Keratinocyte (primary cell): ENCODE measurements at regions not wholly inside any gene's neighbourhood (a gene's known extent, or its start where the extent isn't known, plus 50 kb on each side); places are given as distances from the start of the nearest gene placed in this dataset.
A peak's percentile ranks its signal among the peaks of the same experiment; 100 is the strongest.

Experiments
- DNase-seq: peaks from one replicate; pipeline ENCODE4 v3.0.0-alpha.2; 2011; ENCODE audit warnings: low read depth, missing footprints, low spot score
- FAIRE-seq: peaks from 2 replicates; lab custom pipeline; 2011; peaks lifted over from hg19 to GRCh38; lab: Jason Lieb, UNC
- H2AFZ ChIP-seq: 2 replicates; pipeline ENCODE4 v1.6.0; 2012; ENCODE audit warnings: low read length, control low read depth, inconsistent platforms; ENCODE audit not compliant: control insufficient read depth
- H3K27ac ChIP-seq: 2 replicates; pipeline ENCODE4 v1.5.1; 2011; ENCODE audit warnings: low read length; ENCODE audit not compliant: control insufficient read depth, insufficient read depth
- H3K27me3 ChIP-seq: 3 replicates; pipeline ENCODE4 v1.6.0; 2011; ENCODE audit warnings: low read length; ENCODE audit not compliant: control insufficient read depth, insufficient read depth; ENCODE audit errors: extremely low read depth
- H3K36me3 ChIP-seq, 2 experiments: 2 replicates in 1 of 2; 3 replicates in 1 of 2; pipeline ENCODE4 v1.5.1; 2011; ENCODE audit warnings: low read length in 2 of 2, mild to moderate bottlenecking in 1 of 2; ENCODE audit not compliant: control insufficient read depth in 2 of 2, insufficient read depth in 2 of 2; ENCODE audit errors: extremely low read depth in 1 of 2
- H3K4me1 ChIP-seq: 3 replicates; pipeline ENCODE4 v1.5.1; 2011; ENCODE audit warnings: low read length; ENCODE audit not compliant: control insufficient read depth, insufficient read depth; ENCODE audit errors: extremely low read depth
- H3K4me2 ChIP-seq: 3 replicates; pipeline ENCODE4 v1.6.0; 2011; ENCODE audit warnings: low read depth, low read length; ENCODE audit not compliant: control insufficient read depth, insufficient read depth; ENCODE audit errors: extremely low read depth
- H3K4me3 ChIP-seq, 3 experiments: fragments of 200-600 bp in 1 of 3; sonication (generic) in 1 of 3; 2 replicates in 2 of 3; 3 replicates in 1 of 3; pipeline ENCODE4 v1.5.1; 2011 to 2016; ENCODE audit warnings: low read length in 3 of 3, mild to moderate bottlenecking in 3 of 3, control low read depth in 2 of 3, inconsistent platforms in 1 of 3, low read depth in 1 of 3, mixed read lengths in 1 of 3, mixed run types in 1 of 3, moderate library complexity in 1 of 3; ENCODE audit not compliant: control insufficient read depth in 2 of 3, insufficient read depth in 2 of 3; ENCODE audit errors: extremely low read depth in 1 of 3
- H3K79me2 ChIP-seq: 2 replicates; pipeline ENCODE4 v1.6.0; 2012; ENCODE audit warnings: low read length; ENCODE audit not compliant: control insufficient read depth, insufficient read depth
- H3K9ac ChIP-seq: 3 replicates; pipeline ENCODE4 v1.6.0; 2011; ENCODE audit warnings: low read length; ENCODE audit not compliant: control insufficient read depth, insufficient read depth; ENCODE audit errors: extremely low read depth
- H3K9me1 ChIP-seq: 3 replicates; pipeline ENCODE4 v1.6.0; 2011; ENCODE audit warnings: low read length; ENCODE audit not compliant: control insufficient read depth, insufficient read depth; ENCODE audit errors: extremely low read depth
- H3K9me3 ChIP-seq: 2 replicates; pipeline ENCODE4 v1.5.1; 2012; ENCODE audit warnings: low read depth, low read length; ENCODE audit not compliant: control insufficient read depth
- H4K20me1 ChIP-seq: 3 replicates; pipeline ENCODE4 v1.6.0; 2011; ENCODE audit warnings: low read length; ENCODE audit not compliant: control insufficient read depth, insufficient read depth; ENCODE audit errors: extremely low read depth
- CTCF ChIP-seq, 3 experiments: IDR thresholded peaks in 1 of 3; conservative IDR thresholded peaks in 1 of 3; optimal IDR thresholded peaks in 1 of 3; 2 replicates in 2 of 3; 3 replicates in 1 of 3; pipeline versions ENCODE3 to v1.5.1; 2011; ENCODE audit warnings: low read length in 3 of 3, mild to moderate bottlenecking in 3 of 3, moderate library complexity in 2 of 3, control low read depth in 1 of 3, inconsistent platforms in 1 of 3; ENCODE audit not compliant: insufficient read depth in 2 of 3; ENCODE audit errors: extremely low read depth in 1 of 3
- EZH2 ChIP-seq: IDR thresholded peaks from one replicate; pipeline ENCODE4 v1.6.1; 2012; ENCODE audit warnings: inconsistent platforms, mild to moderate bottlenecking, low read length, moderate library complexity
- dilution Hi-C: fragments of 300-500 bp; cut with MboI; formaldehyde crosslinking; loops from one replicate; pipeline ENCODE4 v1.7.0; 2020; ENCODE audit warnings: low sequenced_read_pairs; ENCODE audit not compliant: extremely low pct_ligation_motif_present

DNA sequence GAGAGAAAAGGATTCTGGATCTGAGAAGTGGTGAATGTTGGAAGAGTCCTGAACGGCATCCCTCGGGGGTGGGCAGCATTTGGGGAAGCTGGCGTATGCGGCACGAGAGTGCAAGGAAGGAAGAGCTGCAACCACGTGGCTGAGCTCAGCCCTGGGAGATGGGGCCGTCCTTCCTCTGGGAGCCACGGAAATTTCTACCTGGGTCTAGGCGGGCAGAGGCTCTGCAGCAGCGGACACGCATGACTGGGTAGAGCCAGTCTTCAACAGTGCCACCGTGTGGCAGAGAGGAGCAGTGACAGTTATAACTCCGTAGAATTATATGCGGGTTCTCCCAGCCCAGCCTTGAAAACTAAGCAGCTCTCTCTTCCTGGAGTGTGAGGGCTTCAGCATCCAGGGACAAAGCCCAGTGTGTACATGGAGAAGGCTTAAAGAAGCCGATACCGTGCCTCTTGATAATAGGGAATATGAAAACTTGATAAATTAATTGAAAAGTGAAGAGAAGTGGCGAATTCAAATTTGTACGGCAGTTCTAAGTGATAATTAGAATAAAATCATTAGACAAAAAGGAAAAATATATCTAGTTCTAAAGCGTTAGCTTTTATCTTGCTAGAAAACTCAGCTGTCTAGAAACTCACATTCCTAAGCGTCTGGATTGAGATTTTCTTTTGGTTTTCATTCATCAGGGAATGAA, 82.9 kb upstream of the STXBP6 start:
- DNase-seq (no peak), FAIRE-seq (peak; percentile 78)
- Histone ChIP-seq H3K79me2 (no peaks in the 10 kb centered on the region), H3K4me2 (peak overlapping the region; percentile 56), H3K9ac (no peak overlapping the region), H3K27me3 (no peaks in the 10 kb centered on the region), H3K27ac (no peak overlapping the region), H2AFZ (peak overlapping the region; percentile 75), H3K4me1 (no peaks in the 10 kb centered on the region), H4K20me1 (no peaks in the 10 kb centered on the region), H3K9me3 (no peaks in the 10 kb centered on the region), H3K36me3 (no peaks in the 10 kb centered on the region), H3K9me1 (no peaks in the 10 kb centered on the region), H3K4me3 (no peak overlapping the region)
- TF ChIP-seq EZH2: no peak
- TF ChIP-seq CTCF (optimal IDR thresholded peaks at IDR 0.05 in 1 of 3, IDR thresholded peaks at IDR 0.05 in 1 of 3, conservative IDR thresholded peaks at IDR 0.05 in 1 of 3; ENCODE audit: extremely low read depth in 1 of 3, insufficient read depth in 2 of 3, low read length in 3 of 3): peak; percentile 85 to 91 (median 86)
- dilution Hi-C loops: no loop called here

- DNase-seq (no peak), FAIRE-seq (no peak)
- Histone ChIP-seq H3K27me3 (no peaks in the 10 kb centered on the region), H3K4me2 (no peak overlapping the region), H3K9me1 (no peaks in the 10 kb centered on the region), H4K20me1 (no peaks in the 10 kb centered on the region), H3K4me3 (no peak overlapping the region), H3K9ac (no peak overlapping the region), H2AFZ (no peak overlapping the region), H3K4me1 (no peaks in the 10 kb centered on the region), H3K79me2 (no peaks in the 10 kb centered on the region), H3K9me3 (no peaks in the 10 kb centered on the region), H3K27ac (no peak overlapping the region), H3K36me3 (no peaks in the 10 kb centered on the region)
- TF ChIP-seq CTCF (optimal IDR thresholded peaks at IDR 0.05 in 1 of 3, IDR thresholded peaks at IDR 0.05 in 1 of 3, conservative IDR thresholded peaks at IDR 0.05 in 1 of 3; ENCODE audit: extremely low read depth in 1 of 3, insufficient read depth in 2 of 3, low read length in 3 of 3) (no peak), EZH2 (no peak)
- dilution Hi-C loops: no loop called here
Observed at GRCh38 chr14:25132094-25132493, 82.1 kb upstream of the STXBP6 start.
